Putamen (tissue), 1 donor: ENCODE measurements at regions not wholly inside any gene's neighbourhood (a gene's known extent, or its start where the extent isn't known, plus 50 kb on each side); places are given as distances from the start of the nearest gene placed in this dataset.

Experiments
- DNase-seq: peaks from one replicate; pipeline ENCODE4 v3.0.0-alpha.2; 2016; ENCODE audit warnings: low spot score

DNA sequence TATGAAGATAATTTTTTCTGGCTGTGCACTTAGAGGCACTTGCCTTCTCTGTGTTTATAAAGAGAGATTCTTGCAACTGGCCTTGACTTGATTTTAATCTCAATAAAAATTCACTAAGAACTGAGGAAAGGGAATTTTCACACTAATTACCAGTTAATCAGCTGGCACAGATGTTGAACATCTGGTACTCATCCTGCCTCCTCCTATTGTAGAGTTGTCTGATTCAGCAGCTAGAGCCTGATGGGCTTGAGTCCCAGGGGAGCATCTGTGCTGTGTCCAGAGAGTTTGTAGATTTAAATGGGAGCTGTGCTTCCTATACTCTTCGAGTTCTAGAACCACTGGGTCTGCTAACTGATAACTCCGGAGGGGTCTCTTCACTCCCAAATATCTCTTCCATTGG, 50.7 kb upstream of the ADRA1D start:
- no peak for DNase-seq

DNA sequence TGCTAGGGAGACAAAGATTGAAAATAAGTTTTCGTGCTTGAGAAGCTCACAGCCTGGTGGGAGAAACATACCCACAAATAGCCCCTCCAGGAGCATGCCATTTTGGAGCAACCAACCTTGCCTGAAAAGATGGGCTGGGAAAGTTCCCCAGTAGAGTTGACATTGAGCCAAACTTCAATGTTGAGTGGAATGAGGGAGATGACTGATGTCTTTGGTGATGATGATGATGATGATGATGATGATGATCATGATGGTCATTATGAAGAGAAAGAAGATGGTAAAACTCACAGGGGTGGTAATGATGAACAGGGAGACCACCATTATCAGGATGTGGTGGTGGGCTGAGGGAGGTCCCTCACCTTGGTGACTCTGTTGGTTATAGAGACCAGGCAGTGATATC, 50.1 kb upstream of the ADRA1D start:
- DNase-seq, result no peak
